ENCODE measurements at regions not wholly inside any gene's neighbourhood (a gene's known extent, or its start where the extent isn't known, plus 50 kb on each side); places are given as distances from the start of the nearest gene placed in this dataset.

DNA sequence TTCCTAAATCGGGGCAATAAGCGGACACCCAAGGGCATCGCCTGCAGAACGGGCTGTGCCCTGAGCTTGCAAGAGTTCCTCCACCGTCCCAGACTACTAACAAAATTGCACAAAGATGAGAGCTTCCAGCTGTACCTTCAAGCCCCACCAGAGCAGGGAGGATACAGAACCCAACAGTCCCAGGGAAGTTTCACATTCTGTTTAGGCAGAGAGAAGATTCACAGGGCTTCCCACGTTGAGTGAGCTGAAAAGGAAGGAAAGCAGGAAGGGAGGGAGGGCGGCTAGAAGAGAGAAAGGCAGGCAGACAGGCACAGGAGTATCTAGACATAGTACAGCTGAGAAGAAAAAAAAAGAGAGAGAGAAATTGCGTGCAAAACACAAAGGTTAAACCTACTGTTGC lies 112.6 kb upstream of the AFDN start:
- TF ChIP-seq, protein P1, sequence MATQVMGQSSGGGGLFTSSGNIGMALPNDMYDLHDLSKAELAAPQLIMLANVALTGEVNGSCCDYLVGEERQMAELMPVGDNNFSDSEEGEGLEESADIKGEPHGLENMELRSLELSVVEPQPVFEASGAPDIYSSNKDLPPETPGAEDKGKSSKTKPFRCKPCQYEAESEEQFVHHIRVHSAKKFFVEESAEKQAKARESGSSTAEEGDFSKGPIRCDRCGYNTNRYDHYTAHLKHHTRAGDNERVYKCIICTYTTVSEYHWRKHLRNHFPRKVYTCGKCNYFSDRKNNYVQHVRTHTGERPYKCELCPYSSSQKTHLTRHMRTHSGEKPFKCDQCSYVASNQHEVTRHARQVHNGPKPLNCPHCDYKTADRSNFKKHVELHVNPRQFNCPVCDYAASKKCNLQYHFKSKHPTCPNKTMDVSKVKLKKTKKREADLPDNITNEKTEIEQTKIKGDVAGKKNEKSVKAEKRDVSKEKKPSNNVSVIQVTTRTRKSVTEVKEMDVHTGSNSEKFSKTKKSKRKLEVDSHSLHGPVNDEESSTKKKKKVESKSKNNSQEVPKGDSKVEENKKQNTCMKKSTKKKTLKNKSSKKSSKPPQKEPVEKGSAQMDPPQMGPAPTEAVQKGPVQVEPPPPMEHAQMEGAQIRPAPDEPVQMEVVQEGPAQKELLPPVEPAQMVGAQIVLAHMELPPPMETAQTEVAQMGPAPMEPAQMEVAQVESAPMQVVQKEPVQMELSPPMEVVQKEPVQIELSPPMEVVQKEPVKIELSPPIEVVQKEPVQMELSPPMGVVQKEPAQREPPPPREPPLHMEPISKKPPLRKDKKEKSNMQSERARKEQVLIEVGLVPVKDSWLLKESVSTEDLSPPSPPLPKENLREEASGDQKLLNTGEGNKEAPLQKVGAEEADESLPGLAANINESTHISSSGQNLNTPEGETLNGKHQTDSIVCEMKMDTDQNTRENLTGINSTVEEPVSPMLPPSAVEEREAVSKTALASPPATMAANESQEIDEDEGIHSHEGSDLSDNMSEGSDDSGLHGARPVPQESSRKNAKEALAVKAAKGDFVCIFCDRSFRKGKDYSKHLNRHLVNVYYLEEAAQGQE (IDR thresholded peaks at IDR 0.05; ENCODE audit: borderline replicate concordance): no peak
- TF ChIP-seq RAD21 (conservative IDR thresholded peaks at IDR 0.05) (no peak), POLR2AphosphoS5 (IDR thresholded peaks at IDR 0.05) (no peak), TAF1 (IDR thresholded peaks at IDR 0.05; ENCODE audit: low read depth) (no peak), EP300 (conservative IDR thresholded peaks at IDR 0.05; ENCODE audit: poor library complexity, severe bottlenecking) (no peak), EZH2 (IDR thresholded peaks at IDR 0.05; ENCODE audit: borderline replicate concordance, insufficient read depth, low read length, poor library complexity, severe bottlenecking) (no peak)
- TF ChIP-seq, protein P2, sequence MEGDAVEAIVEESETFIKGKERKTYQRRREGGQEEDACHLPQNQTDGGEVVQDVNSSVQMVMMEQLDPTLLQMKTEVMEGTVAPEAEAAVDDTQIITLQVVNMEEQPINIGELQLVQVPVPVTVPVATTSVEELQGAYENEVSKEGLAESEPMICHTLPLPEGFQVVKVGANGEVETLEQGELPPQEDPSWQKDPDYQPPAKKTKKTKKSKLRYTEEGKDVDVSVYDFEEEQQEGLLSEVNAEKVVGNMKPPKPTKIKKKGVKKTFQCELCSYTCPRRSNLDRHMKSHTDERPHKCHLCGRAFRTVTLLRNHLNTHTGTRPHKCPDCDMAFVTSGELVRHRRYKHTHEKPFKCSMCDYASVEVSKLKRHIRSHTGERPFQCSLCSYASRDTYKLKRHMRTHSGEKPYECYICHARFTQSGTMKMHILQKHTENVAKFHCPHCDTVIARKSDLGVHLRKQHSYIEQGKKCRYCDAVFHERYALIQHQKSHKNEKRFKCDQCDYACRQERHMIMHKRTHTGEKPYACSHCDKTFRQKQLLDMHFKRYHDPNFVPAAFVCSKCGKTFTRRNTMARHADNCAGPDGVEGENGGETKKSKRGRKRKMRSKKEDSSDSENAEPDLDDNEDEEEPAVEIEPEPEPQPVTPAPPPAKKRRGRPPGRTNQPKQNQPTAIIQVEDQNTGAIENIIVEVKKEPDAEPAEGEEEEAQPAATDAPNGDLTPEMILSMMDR (IDR thresholded peaks at IDR 0.05; ENCODE audit: poor library complexity, severe bottlenecking): no peak
